GM12878 (cell line): ENCODE measurements at regions not wholly inside any gene's neighbourhood (a gene's known extent, or its start where the extent isn't known, plus 50 kb on each side); places are given as distances from the start of the nearest gene placed in this dataset.

Experiments used
- ATAC-seq: fragments of 200-7000 bp; cut with Tn5 transposase; 3 replicates; pipeline ENCODE4 v1.9.1; 2020; ENCODE audit warnings: mild to moderate bottlenecking, moderate library complexity
- BruUV-seq: library from RNA; stranded (reverse); fragments of 400-500 nt; replicated peaks from 2 replicates; lab custom pipeline; 2021; lab: Mats Ljungman, UMichigan
- CTCF ChIA-PET: fragments of 300-600 bp; sonication (Branson Sonifier 250); formaldehyde crosslinking; extraction: SDS; loops from one replicate; lab custom pipeline; 2021; ENCODE audit warnings: inconsistent platforms; lab: Yijun Ruan, JAX
- POLR2A ChIA-PET: fragments of 350-600 bp; formaldehyde crosslinking; extraction: SDS; loops from one replicate; lab custom pipeline; 2021; ENCODE audit warnings: inconsistent platforms; lab: Charles Lee
- RAD21 ChIA-PET: fragments of 300-600 bp; sonication (Branson Sonifier 250); formaldehyde crosslinking; loops from one replicate; lab custom pipeline; 2023; ENCODE audit warnings: antibody characterized with exemption; ENCODE audit not compliant: unreplicated experiment; lab: Charles Lee
- SMC1A ChIA-PET: fragments of 300-600 bp; sonication (Branson Sonifier 250); formaldehyde crosslinking; loops from one replicate; lab custom pipeline; 2023; ENCODE audit not compliant: unreplicated experiment, uncharacterized antibody; lab: Charles Lee
- DNase-seq: peaks from one replicate; pipeline ENCODE4 v3.0.0-alpha.2; 2011; ENCODE audit warnings: low read depth, low spot score
- FAIRE-seq: peaks from 3 replicates; lab custom pipeline; 2011; peaks lifted over from hg19 to GRCh38; lab: Jason Lieb, UNC
- H2AFZ ChIP-seq: 2 replicates; pipeline ENCODE4 v1.6.0; 2011; ENCODE audit warnings: low read depth, low read length, control low read depth; ENCODE audit not compliant: control insufficient read depth
- H3K27ac ChIP-seq: 2 replicates; pipeline ENCODE4 v1.5.1; 2011; ENCODE audit warnings: control low read depth; ENCODE audit not compliant: control insufficient read depth, insufficient read depth
- H3K27me3 ChIP-seq, 2 experiments: replicated peaks in 1 of 2; 2 replicates each; pipeline versions ENCODE4 v1.6.0 to v1.6.1; 2011; ENCODE audit warnings: low read length in 1 of 2; ENCODE audit not compliant: control insufficient read depth in 2 of 2, insufficient read depth in 2 of 2
- H3K36me3 ChIP-seq, 2 experiments: 2 replicates each; pipeline ENCODE4 v1.5.1; 2011; ENCODE audit warnings: low read length in 1 of 2; ENCODE audit not compliant: control insufficient read depth in 2 of 2, insufficient read depth in 2 of 2
- H3K4me1 ChIP-seq: 2 replicates; pipeline ENCODE4 v1.6.1; 2011; ENCODE audit warnings: mild to moderate bottlenecking, low read length, moderate library complexity, mixed read lengths; ENCODE audit not compliant: control insufficient read depth, insufficient read depth
- H3K4me2 ChIP-seq: 2 replicates; pipeline ENCODE4 v1.6.0; 2011; ENCODE audit warnings: control low read depth; ENCODE audit not compliant: control insufficient read depth, insufficient read depth
- H3K4me3 ChIP-seq: fragments of 200-600 bp; sonication (generic); 2 replicates; pipeline ENCODE4 v1.5.1; 2016
- H3K79me2 ChIP-seq: 2 replicates; pipeline ENCODE4 v1.6.0; 2011; ENCODE audit warnings: low read length; ENCODE audit not compliant: control insufficient read depth, insufficient read depth
- H3K9ac ChIP-seq: 2 replicates; pipeline ENCODE4 v1.8.0; 2011; ENCODE audit warnings: low read length, control low read depth, mixed read lengths; ENCODE audit not compliant: control insufficient read depth, insufficient read depth
- H3K9me3 ChIP-seq: replicated peaks from 3 replicates; pipeline ENCODE4 v1.5.1; 2011; ENCODE audit warnings: mild to moderate bottlenecking, low read length; ENCODE audit not compliant: control insufficient read depth, insufficient read depth
- H4K20me1 ChIP-seq: 2 replicates; pipeline ENCODE4 v1.6.0; 2011; ENCODE audit not compliant: control insufficient read depth, insufficient read depth
- CBFB ChIP-seq: IDR thresholded peaks from 2 replicates; pipeline ENCODE4 v1.6.1; 2016; ENCODE audit warnings: antibody characterized with exemption, low read depth
- CBX3 ChIP-seq: fragments of 200-600 bp; sonication (generic); IDR thresholded peaks from 2 replicates; pipeline ENCODE4 v1.6.1; 2016; ENCODE audit warnings: low read depth, borderline replicate concordance
- CBX5 ChIP-seq: sonication (generic); IDR thresholded peaks from 2 replicates; pipeline ENCODE4 v1.6.1; 2016; ENCODE audit warnings: low read depth, moderate library complexity, mild to moderate bottlenecking, inconsistent platforms
- IKZF1 ChIP-seq: fragments of 450-650 bp; conservative IDR thresholded peaks from 2 replicates; pipeline ENCODE4 v1.6.1; 2017; ENCODE audit warnings: antibody characterized with exemption, mild to moderate bottlenecking
- JUNB ChIP-seq: IDR thresholded peaks from 2 replicates; pipeline ENCODE4 v1.6.1; 2016; ENCODE audit warnings: antibody characterized with exemption, mild to moderate bottlenecking
- MEF2B ChIP-seq: fragments of 450-650 bp; IDR thresholded peaks from 2 replicates; pipeline ENCODE4 v1.6.1; 2018; ENCODE audit warnings: mild to moderate bottlenecking, moderate library complexity; ENCODE audit not compliant: partially characterized antibody, poor library complexity, severe bottlenecking
- RCOR1 ChIP-seq: conservative IDR thresholded peaks from 2 replicates; pipeline ENCODE4 v1.6.1; 2012; ENCODE audit warnings: low read depth, low read length, improper control_type of control experiment
- SMAD1 ChIP-seq: fragments of 450-650 bp; IDR thresholded peaks from 2 replicates; pipeline ENCODE4 v1.6.1; 2018; ENCODE audit warnings: mild to moderate bottlenecking, low read depth; ENCODE audit not compliant: partially characterized antibody
- SREBF1 ChIP-seq: IDR thresholded peaks from 2 replicates; pipeline ENCODE4 v1.6.1; 2012; ENCODE audit warnings: mild to moderate bottlenecking, low read length
- TAF1 ChIP-seq: IDR thresholded peaks from 2 replicates; pipeline ENCODE4 v1.6.1; 2011; ENCODE audit warnings: mild to moderate bottlenecking, low read depth, low read length, borderline replicate concordance
- ZBED1 ChIP-seq: IDR thresholded peaks from 2 replicates; pipeline ENCODE4 v1.6.1; 2016; ENCODE audit warnings: borderline replicate concordance
- WGBS: methylation state at CpG from one replicate; pipeline ENCODE4 v1.1.6; 2016; ENCODE audit warnings: low lambda C conversion rate; ENCODE audit not compliant: insufficient replicate concordance, insufficient coverage; ENCODE audit errors: missing lambda C conversion rate; 5-methylcytosine and 5-hydroxymethylcytosine counted together
- in situ Hi-C: fragments of 300-500 bp; cut with MboI; formaldehyde crosslinking; loops from 9 replicates; pipeline ENCODE4 v1.14.3; 2018; ENCODE audit warnings: mixed read lengths
- intact Hi-C: fragments of 100-400 bp; cut with micrococcal nuclease; formaldehyde crosslinking; loops from one replicate; pipeline ENCODE4 v1.14.2; 2022; ENCODE audit not compliant: unreplicated experiment
- TF ChIP-seq, protein P1 (sequence below): fragments of 450-650 bp; IDR thresholded peaks from 2 replicates; pipeline ENCODE4 v1.6.1; 2017; ENCODE audit warnings: mild to moderate bottlenecking, moderate library complexity
- TF ChIP-seq, protein P2 (sequence below): IDR thresholded peaks from 2 replicates; pipeline ENCODE4 v1.6.1; 2011; ENCODE audit warnings: mild to moderate bottlenecking, low read depth, low read length, moderate library complexity; ENCODE audit not compliant: insufficient replicate concordance
- TF ChIP-seq, protein P3 (sequence below): IDR thresholded peaks from 2 replicates; pipeline ENCODE4 v1.6.1; 2012; ENCODE audit warnings: improper control_type of control experiment, low read depth, low read length; ENCODE audit not compliant: insufficient replicate concordance

DNA sequence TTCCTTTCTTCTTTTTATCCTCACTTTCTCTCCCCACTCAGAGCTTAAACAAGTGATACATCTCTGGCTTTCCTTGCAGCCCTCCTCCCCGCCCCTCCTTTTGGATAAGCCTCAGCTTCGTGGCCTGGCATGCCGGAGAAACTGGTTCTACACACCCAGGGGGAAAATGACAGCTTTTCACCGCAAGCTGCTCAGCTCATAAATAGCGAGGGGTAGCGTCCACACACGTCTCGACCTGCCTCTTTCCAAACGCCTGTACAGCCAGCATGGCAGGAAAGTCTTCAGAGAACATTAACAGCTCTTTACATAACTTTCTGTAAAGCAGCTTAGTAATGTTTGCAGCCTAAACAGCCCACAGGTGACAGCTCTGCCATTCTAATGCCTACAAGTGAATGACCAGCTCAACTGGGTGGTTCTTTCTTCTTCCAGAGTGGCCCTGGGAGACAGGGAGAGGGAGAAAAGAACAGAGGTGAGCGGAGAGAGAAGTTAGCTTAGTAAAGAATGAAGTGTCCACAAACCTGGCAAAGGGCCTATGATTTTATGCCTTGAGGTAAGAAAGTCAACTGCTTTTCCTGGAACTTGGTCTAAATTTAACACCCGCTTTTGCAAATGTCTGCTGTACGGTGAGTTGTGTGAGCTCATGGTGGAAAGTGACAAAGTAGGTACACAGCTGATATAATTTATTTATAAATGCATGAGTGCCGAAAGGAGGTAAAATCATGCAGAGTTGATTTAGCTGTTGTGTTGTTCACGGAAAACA is 251.5 kb downstream of the TFAP2A start:
- BruUV-seq, result no TSS peak
- no peak overlapping the region for H3K9ac ChIP-seq
- H3K79me2 ChIP-seq, result no peaks in the 10 kb centered on the region
- WGBS, result 27% methylated on average over 14 of the region's 14 CpGs
- RAD21 ChIA-PET, result no interaction called here
- intact Hi-C loops (no loop called here), in situ Hi-C loops (no loop called here)
- FAIRE-seq (no peak), DNase-seq (no peak), ATAC-seq (no peak)
- H3K4me1 ChIP-seq, result no peaks in the 10 kb centered on the region
- H3K36me3 ChIP-seq, result no peaks in the 10 kb centered on the region
- no peaks in the 10 kb centered on the region for H3K9me3 ChIP-seq
- H3K27ac ChIP-seq, result no peak overlapping the region
- SMC1A ChIA-PET, result interaction anchor here (0.9 kb wide), 1 partner anchor 16 kb away, joined by 3 read pairs; no protein-coding TSS in a partner anchor
- H2AFZ ChIP-seq, result no peak overlapping the region
- no peaks in the 10 kb centered on the region for H3K27me3 ChIP-seq
- no peak overlapping the region for H3K4me2 ChIP-seq
- POLR2A ChIA-PET, result no interaction called here
- CTCF ChIA-PET, result interaction anchor here (1.0 to 1.6 kb wide), 2 partner anchors 10 to 21 kb away, joined by 3 read pairs; no protein-coding TSS in a partner anchor
- H3K4me3 ChIP-seq, result no peak overlapping the region
- no peaks in the 10 kb centered on the region for H4K20me1 ChIP-seq
- TF ChIP-seq SREBF1 (no peak), JUNB (no peak), RCOR1 (no peak), MEF2B (no peak), SMAD1 (no peak), IKZF1 (no peak), TAF1 (no peak), CBX3 (no peak), ZBED1 (no peak), CBX5 (no peak), CBFB (no peak)
- TF ChIP-seq, protein P1, sequence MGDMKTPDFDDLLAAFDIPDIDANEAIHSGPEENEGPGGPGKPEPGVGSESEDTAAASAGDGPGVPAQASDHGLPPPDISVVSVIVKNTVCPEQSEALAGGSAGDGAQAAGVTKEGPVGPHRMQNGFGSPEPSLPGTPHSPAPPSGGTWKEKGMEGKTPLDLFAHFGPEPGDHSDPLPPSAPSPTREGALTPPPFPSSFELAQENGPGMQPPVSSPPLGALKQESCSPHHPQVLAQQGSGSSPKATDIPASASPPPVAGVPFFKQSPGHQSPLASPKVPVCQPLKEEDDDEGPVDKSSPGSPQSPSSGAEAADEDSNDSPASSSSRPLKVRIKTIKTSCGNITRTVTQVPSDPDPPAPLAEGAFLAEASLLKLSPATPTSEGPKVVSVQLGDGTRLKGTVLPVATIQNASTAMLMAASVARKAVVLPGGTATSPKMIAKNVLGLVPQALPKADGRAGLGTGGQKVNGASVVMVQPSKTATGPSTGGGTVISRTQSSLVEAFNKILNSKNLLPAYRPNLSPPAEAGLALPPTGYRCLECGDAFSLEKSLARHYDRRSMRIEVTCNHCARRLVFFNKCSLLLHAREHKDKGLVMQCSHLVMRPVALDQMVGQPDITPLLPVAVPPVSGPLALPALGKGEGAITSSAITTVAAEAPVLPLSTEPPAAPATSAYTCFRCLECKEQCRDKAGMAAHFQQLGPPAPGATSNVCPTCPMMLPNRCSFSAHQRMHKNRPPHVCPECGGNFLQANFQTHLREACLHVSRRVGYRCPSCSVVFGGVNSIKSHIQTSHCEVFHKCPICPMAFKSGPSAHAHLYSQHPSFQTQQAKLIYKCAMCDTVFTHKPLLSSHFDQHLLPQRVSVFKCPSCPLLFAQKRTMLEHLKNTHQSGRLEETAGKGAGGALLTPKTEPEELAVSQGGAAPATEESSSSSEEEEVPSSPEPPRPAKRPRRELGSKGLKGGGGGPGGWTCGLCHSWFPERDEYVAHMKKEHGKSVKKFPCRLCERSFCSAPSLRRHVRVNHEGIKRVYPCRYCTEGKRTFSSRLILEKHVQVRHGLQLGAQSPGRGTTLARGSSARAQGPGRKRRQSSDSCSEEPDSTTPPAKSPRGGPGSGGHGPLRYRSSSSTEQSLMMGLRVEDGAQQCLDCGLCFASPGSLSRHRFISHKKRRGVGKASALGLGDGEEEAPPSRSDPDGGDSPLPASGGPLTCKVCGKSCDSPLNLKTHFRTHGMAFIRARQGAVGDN, result no peak
- TF ChIP-seq, protein P2, sequence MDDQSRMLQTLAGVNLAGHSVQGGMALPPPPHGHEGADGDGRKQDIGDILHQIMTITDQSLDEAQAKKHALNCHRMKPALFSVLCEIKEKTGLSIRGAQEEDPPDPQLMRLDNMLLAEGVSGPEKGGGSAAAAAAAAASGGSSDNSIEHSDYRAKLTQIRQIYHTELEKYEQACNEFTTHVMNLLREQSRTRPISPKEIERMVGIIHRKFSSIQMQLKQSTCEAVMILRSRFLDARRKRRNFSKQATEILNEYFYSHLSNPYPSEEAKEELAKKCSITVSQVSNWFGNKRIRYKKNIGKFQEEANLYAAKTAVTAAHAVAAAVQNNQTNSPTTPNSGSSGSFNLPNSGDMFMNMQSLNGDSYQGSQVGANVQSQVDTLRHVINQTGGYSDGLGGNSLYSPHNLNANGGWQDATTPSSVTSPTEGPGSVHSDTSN, result no peak
- TF ChIP-seq, protein P3, sequence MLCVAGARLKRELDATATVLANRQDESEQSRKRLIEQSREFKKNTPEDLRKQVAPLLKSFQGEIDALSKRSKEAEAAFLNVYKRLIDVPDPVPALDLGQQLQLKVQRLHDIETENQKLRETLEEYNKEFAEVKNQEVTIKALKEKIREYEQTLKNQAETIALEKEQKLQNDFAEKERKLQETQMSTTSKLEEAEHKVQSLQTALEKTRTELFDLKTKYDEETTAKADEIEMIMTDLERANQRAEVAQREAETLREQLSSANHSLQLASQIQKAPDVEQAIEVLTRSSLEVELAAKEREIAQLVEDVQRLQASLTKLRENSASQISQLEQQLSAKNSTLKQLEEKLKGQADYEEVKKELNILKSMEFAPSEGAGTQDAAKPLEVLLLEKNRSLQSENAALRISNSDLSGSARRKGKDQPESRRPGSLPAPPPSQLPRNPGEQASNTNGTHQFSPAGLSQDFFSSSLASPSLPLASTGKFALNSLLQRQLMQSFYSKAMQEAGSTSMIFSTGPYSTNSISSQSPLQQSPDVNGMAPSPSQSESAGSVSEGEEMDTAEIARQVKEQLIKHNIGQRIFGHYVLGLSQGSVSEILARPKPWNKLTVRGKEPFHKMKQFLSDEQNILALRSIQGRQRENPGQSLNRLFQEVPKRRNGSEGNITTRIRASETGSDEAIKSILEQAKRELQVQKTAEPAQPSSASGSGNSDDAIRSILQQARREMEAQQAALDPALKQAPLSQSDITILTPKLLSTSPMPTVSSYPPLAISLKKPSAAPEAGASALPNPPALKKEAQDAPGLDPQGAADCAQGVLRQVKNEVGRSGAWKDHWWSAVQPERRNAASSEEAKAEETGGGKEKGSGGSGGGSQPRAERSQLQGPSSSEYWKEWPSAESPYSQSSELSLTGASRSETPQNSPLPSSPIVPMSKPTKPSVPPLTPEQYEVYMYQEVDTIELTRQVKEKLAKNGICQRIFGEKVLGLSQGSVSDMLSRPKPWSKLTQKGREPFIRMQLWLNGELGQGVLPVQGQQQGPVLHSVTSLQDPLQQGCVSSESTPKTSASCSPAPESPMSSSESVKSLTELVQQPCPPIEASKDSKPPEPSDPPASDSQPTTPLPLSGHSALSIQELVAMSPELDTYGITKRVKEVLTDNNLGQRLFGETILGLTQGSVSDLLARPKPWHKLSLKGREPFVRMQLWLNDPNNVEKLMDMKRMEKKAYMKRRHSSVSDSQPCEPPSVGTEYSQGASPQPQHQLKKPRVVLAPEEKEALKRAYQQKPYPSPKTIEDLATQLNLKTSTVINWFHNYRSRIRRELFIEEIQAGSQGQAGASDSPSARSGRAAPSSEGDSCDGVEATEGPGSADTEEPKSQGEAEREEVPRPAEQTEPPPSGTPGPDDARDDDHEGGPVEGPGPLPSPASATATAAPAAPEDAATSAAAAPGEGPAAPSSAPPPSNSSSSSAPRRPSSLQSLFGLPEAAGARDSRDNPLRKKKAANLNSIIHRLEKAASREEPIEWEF, result no peak
